HT-29 (cell line): ENCODE measurements at regions not wholly inside any gene's neighbourhood (a gene's known extent, or its start where the extent isn't known, plus 50 kb on each side); places are given as distances from the start of the nearest gene placed in this dataset.
"Not testable (repeated sequence)": the region's sequence is repeated elsewhere in the genome, so short reads cannot be mapped to it uniquely, and the experiment has no call there.

Experiments
- DNase-seq: peaks from one replicate; pipeline ENCODE4 v3.0.0-alpha.2; 2015; ENCODE audit warnings: low spot score

- DNase-seq: no peak
These were observed 423.2 kb upstream of the ONECUT1 start for GRCh38 chr15:53213336-53213735.

GRCh38 chr15:53212785-53213184 lies 422.6 kb upstream of the ONECUT1 start:
- no peak for DNase-seq

GRCh38 chr15:53210653-53211052 lies 420.5 kb upstream of the ONECUT1 start:
- no peak for DNase-seq

GRCh38 chr15:53209396-53210042 lies 419.4 kb upstream of the ONECUT1 start:
- no peak for DNase-seq

- DNase-seq: no peak
These were observed 418.6 kb upstream of the ONECUT1 start for GRCh38 chr15:53208751-53209150.

GRCh38 chr15:53203454-53203853 lies 413.3 kb upstream of the ONECUT1 start:
- DNase-seq: no peak

GRCh38 chr15:53202876-53203275 lies 412.7 kb upstream of the ONECUT1 start:
- DNase-seq: no peak

GRCh38 chr15:53197426-53197839 lies 407.3 kb upstream of the ONECUT1 start:
- peak; percentile 71 for DNase-seq

GRCh38 chr15:53196788-53197187 lies 406.7 kb upstream of the ONECUT1 start:
- no peak for DNase-seq

GRCh38 chr15:53196242-53196641 lies 406.1 kb upstream of the ONECUT1 start:
- DNase-seq: no peak

- DNase-seq: peak; percentile 48
These were observed 403.0 kb upstream of the ONECUT1 start for GRCh38 chr15:53193149-53193548.

- DNase-seq: no peak
These were observed 399.7 kb upstream of the ONECUT1 start for GRCh38 chr15:53189860-53190259.

- DNase-seq: not testable (repeated sequence)
These were observed 393.3 kb upstream of the ONECUT1 start for GRCh38 chr15:53183449-53183848.

- DNase-seq: no peak
These were observed 381.4 kb upstream of the ONECUT1 start for GRCh38 chr15:53171571-53171970.

- no peak for DNase-seq
These were observed 376.6 kb upstream of the ONECUT1 start for GRCh38 chr15:53166684-53167201.

- DNase-seq: no peak
These were observed 376.0 kb upstream of the ONECUT1 start for GRCh38 chr15:53165988-53166683.

GRCh38 chr15:53160092-53160704 lies 370.1 kb upstream of the ONECUT1 start:
- DNase-seq: no peak

GRCh38 chr15:53159458-53159857 lies 369.3 kb upstream of the ONECUT1 start:
- DNase-seq: no peak

- no peak for DNase-seq
These were observed 368.9 kb upstream of the ONECUT1 start for GRCh38 chr15:53158995-53159394.

GRCh38 chr15:53133255-53133850 lies 343.2 kb upstream of the ONECUT1 start:
- DNase-seq: no peak

- DNase-seq: no peak
These were observed 340.8 kb upstream of the ONECUT1 start for GRCh38 chr15:53130943-53131342.
